AG10803 (cell line): ENCODE measurements at regions not wholly inside any gene's neighbourhood (a gene's known extent, or its start where the extent isn't known, plus 50 kb on each side); places are given as distances from the start of the nearest gene placed in this dataset.

Experiments used
- DNase-seq: peaks from one replicate; pipeline ENCODE4 v3.0.0; 2010; ENCODE audit warnings: low read depth
- H3K4me3 ChIP-seq: 2 replicates; pipeline ENCODE4 v1.5.1; 2011; ENCODE audit warnings: mild to moderate bottlenecking, low read length, control low read depth
- CTCF ChIP-seq: conservative IDR thresholded peaks from 2 replicates; pipeline ENCODE4 v1.5.1; 2011; ENCODE audit warnings: mild to moderate bottlenecking, low read length, control low read depth, inconsistent platforms

- H3K4me3 ChIP-seq: no peak overlapping the region
- no peak for DNase-seq
- no peak for TF ChIP-seq CTCF
Observed at GRCh38 chr18:14940735-14941134, 192.8 kb downstream of the ANKRD30B start.

- TF ChIP-seq CTCF: no peak
- no peak overlapping the region for H3K4me3 ChIP-seq
- DNase-seq: no peak
Observed at GRCh38 chr18:14941256-14941655, 193.3 kb downstream of the ANKRD30B start.

GRCh38 chr18:14941792-14942191 lies 193.8 kb downstream of the ANKRD30B start:
- TF ChIP-seq CTCF: no peak
- DNase-seq: no peak
- no peak overlapping the region for H3K4me3 ChIP-seq

- no peak for TF ChIP-seq CTCF
- no peak overlapping the region for H3K4me3 ChIP-seq
- DNase-seq: no peak
Observed at GRCh38 chr18:14942275-14942674, 194.3 kb downstream of the ANKRD30B start.

GRCh38 chr18:14943486-14943885 lies 195.5 kb downstream of the ANKRD30B start:
- H3K4me3 ChIP-seq: no peak overlapping the region
- TF ChIP-seq CTCF: no peak
- no peak for DNase-seq

GRCh38 chr18:14943967-14944636 lies 196.1 kb downstream of the ANKRD30B start:
- TF ChIP-seq CTCF: no peak
- H3K4me3 ChIP-seq: no peak overlapping the region
- no peak for DNase-seq

- TF ChIP-seq CTCF: no peak
- no peak overlapping the region for H3K4me3 ChIP-seq
- no peak for DNase-seq
Observed at GRCh38 chr18:14944838-14945237, 196.9 kb downstream of the ANKRD30B start.
